KMS-11 (cell line): ENCODE measurements at regions not wholly inside any gene's neighbourhood (a gene's known extent, or its start where the extent isn't known, plus 50 kb on each side); places are given as distances from the start of the nearest gene placed in this dataset.

Experiments used
- H2AFZ ChIP-seq: fragments of 200-600 bp; sonication (generic); 2 replicates; pipeline ENCODE4 v1.6.1; 2016; ENCODE audit warnings: antibody characterized with exemption, mixed run types, low read depth
- H3K27ac ChIP-seq: fragments of 200-600 bp; sonication (generic); 2 replicates; pipeline ENCODE4 v1.6.1; 2016; ENCODE audit warnings: mild to moderate bottlenecking, mixed run types
- H3K27me3 ChIP-seq: fragments of 200-600 bp; sonication (generic); 2 replicates; pipeline ENCODE4 v1.6.1; 2017; ENCODE audit warnings: mild to moderate bottlenecking, low read depth, mixed run types, moderate library complexity; ENCODE audit not compliant: insufficient read depth
- H3K36me3 ChIP-seq: fragments of 200-600 bp; sonication (generic); 2 replicates; pipeline ENCODE4 v1.6.1; 2017; ENCODE audit warnings: mild to moderate bottlenecking, mixed run types; ENCODE audit not compliant: insufficient read depth
- H3K4me1 ChIP-seq: fragments of 200-600 bp; sonication (generic); 2 replicates; pipeline ENCODE4 v1.6.1; 2016; ENCODE audit warnings: mild to moderate bottlenecking, low read depth, mixed run types; ENCODE audit not compliant: poor library complexity, severe bottlenecking
- H3K4me2 ChIP-seq: fragments of 200-600 bp; sonication (generic); 2 replicates; pipeline ENCODE4 v1.7.0; 2016; ENCODE audit warnings: mild to moderate bottlenecking, mixed run types
- H3K4me3 ChIP-seq: fragments of 200-600 bp; sonication (generic); IDR thresholded peaks from 2 replicates; pipeline ENCODE4 v1.6.1; 2017; ENCODE audit warnings: low read depth, low read length, mixed read lengths; ENCODE audit not compliant: insufficient read depth
- H3K79me2 ChIP-seq: fragments of 200-600 bp; sonication (generic); 2 replicates; pipeline ENCODE4 v1.6.1; 2016; ENCODE audit warnings: low read depth, mixed run types; ENCODE audit not compliant: insufficient read depth
- H3K9ac ChIP-seq: fragments of 200-600 bp; sonication (generic); 2 replicates; pipeline ENCODE4 v1.6.1; 2016; ENCODE audit warnings: mild to moderate bottlenecking, mixed run types
- H4K20me1 ChIP-seq: fragments of 200-600 bp; sonication (generic); 2 replicates; pipeline ENCODE4 v1.6.1; 2016; ENCODE audit warnings: mild to moderate bottlenecking, mixed run types; ENCODE audit not compliant: insufficient read depth
- CTCF ChIP-seq: fragments of 200-600 bp; sonication (generic); conservative IDR thresholded peaks from 2 replicates; pipeline ENCODE4 v1.6.1; 2017; ENCODE audit warnings: low read depth, mild to moderate bottlenecking, antibody characterized with exemption, low read length, moderate library complexity, mixed read lengths

DNA sequence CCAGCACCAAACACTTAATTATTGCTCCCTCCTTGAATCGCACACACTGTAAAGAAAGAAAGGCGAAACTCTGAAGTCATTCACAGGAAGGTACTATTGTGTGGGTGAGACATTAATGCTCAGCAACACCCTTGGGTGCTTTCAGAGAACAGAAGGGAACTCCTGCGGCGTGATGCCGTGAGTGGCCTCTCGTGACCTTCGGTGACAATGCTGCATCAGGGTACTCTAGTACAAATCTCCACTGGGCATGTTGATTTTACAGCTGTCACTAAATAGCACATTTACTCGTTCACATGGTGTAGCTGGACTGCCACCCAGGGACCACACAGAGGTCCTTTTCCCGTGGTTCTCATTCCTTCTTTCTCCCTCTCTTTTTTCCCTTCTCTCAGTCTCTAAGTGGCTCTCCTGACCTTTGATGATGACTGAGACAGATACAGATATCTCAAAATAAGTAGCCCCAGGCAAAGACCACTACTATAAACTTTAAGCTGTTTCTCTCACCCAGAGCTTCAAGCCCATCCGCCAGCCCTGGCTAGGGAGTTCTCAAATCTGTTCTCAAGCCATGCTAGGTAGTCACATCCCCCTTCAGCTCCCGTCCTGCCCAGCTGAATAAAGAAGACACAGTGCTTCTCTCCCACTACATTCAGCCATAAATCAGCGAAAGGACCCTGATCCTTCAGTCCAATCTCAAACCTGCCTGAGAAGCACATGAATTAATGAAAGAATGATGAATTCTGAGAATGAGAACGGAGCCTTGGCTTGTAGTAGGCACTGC is 223.4 kb upstream of the FMN2 start:
- H3K27ac ChIP-seq, result no peak overlapping the region
- no peak overlapping the region for H2AFZ ChIP-seq
- no peaks in the 10 kb centered on the region for H3K79me2 ChIP-seq
- no peak overlapping the region for H3K9ac ChIP-seq
- H3K4me1 ChIP-seq, result no peaks in the 10 kb centered on the region
- no peaks in the 10 kb centered on the region for H3K36me3 ChIP-seq
- no peak for TF ChIP-seq CTCF
- no peak overlapping the region for H3K4me3 ChIP-seq
- no peaks in the 10 kb centered on the region for H4K20me1 ChIP-seq
- H3K27me3 ChIP-seq, result no peaks in the 10 kb centered on the region
- no peak overlapping the region for H3K4me2 ChIP-seq

DNA sequence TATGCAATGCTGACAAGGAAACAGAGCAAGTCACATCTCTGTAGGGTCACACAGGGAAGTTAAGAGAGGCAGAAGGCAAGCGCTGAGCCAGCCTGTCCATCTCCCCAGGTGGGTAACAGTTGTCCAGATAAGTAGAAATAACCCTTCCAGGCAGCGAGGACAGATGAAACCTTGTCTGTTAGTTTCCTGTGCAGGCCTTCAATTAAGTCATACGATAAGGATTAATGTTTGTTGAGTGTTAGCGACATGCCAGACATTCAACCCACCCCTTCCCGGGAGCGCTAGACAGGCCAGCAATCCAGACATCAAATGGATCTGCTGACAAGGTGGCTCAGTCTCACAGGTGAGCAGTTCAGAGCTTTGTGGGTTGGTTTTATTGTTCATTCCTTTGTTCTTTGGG is 221.5 kb upstream of the FMN2 start:
- H3K79me2 ChIP-seq, result no peaks in the 10 kb centered on the region
- no peaks in the 10 kb centered on the region for H3K4me1 ChIP-seq
- H3K4me2 ChIP-seq, result no peak overlapping the region
- no peak overlapping the region for H2AFZ ChIP-seq
- no peaks in the 10 kb centered on the region for H4K20me1 ChIP-seq
- no peak for TF ChIP-seq CTCF
- no peaks in the 10 kb centered on the region for H3K27me3 ChIP-seq
- no peak overlapping the region for H3K27ac ChIP-seq
- H3K4me3 ChIP-seq, result no peak overlapping the region
- no peaks in the 10 kb centered on the region for H3K36me3 ChIP-seq
- no peak overlapping the region for H3K9ac ChIP-seq

DNA sequence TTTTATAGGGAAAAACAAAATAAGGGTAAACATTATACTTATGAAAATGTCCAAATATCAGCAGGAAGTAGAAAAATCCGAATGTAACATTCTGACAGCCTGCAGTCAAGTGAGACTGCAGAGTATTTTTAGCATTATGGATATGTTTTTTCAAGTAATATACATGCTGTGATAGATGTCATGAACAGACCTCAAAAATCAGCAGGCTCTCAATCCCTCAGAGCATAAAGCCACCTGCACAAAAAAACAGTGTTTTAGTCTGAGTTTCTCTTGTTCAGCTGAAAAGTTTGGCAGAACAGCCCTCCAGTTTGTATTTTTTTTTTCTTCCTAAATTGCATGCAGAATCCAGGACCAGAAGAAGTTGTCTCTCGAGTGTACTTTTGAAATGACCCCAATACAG is 219.1 kb upstream of the FMN2 start:
- no peak overlapping the region for H3K4me2 ChIP-seq
- H4K20me1 ChIP-seq, result no peaks in the 10 kb centered on the region
- H3K27me3 ChIP-seq, result no peaks in the 10 kb centered on the region
- no peak overlapping the region for H3K27ac ChIP-seq
- H2AFZ ChIP-seq, result no peak overlapping the region
- TF ChIP-seq CTCF, result no peak
- no peaks in the 10 kb centered on the region for H3K79me2 ChIP-seq
- H3K4me1 ChIP-seq, result no peaks in the 10 kb centered on the region
- H3K4me3 ChIP-seq, result no peak overlapping the region
- no peak overlapping the region for H3K9ac ChIP-seq
- H3K36me3 ChIP-seq, result no peaks in the 10 kb centered on the region

GRCh38 chr1:239874831-239875230 is 216.9 kb upstream of the FMN2 start:
- Histone ChIP-seq H3K9ac (no peak overlapping the region), H3K4me2 (no peak overlapping the region), H4K20me1 (no peaks in the 10 kb centered on the region), H3K79me2 (no peaks in the 10 kb centered on the region), H3K4me1 (no peaks in the 10 kb centered on the region), H3K27ac (no peak overlapping the region), H3K27me3 (no peaks in the 10 kb centered on the region), H3K4me3 (no peak overlapping the region), H2AFZ (no peak overlapping the region), H3K36me3 (no peaks in the 10 kb centered on the region)
- TF ChIP-seq CTCF, result no peak
